ENCODE measurements at regions not wholly inside any gene's neighbourhood (a gene's known extent, or its start where the extent isn't known, plus 50 kb on each side); places are given as distances from the start of the nearest gene placed in this dataset.

DNA sequence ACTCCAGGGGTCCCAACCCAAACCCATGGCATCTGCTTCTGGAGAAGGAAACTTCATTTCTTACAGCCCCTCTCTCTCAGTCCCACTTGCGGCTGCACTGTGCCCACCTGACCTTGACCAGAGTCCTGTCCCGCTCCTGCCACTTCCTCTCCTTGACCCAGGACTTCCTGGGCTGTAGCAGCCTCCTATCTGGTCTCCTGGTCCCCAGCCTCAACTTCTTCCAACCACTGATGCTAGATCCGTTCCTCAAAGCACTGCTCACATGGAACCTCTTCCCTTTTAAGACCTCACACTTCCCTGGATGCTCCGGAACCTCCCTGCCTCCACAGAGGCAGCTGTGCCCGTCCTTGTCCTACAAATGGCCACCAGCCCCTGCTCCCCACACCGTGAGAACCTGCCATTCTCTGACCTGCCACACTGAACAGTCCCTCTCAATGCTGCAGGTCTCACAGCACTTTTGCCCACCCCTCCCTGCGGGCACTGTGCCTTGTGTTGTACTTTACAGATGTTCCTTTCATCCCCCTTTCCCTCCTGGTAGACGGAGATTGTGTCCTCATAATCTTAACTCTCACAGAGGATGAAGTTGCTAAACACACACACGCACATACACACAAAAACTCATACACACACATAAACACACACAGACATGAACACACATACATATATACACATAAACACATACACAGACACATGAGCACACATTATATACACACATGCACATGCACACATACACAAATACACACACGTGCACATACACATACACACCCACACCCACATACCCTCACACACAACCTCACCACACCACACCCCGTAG, 59.6 kb upstream of the NXT1 start:
- TF ChIP-seq, protein P1, sequence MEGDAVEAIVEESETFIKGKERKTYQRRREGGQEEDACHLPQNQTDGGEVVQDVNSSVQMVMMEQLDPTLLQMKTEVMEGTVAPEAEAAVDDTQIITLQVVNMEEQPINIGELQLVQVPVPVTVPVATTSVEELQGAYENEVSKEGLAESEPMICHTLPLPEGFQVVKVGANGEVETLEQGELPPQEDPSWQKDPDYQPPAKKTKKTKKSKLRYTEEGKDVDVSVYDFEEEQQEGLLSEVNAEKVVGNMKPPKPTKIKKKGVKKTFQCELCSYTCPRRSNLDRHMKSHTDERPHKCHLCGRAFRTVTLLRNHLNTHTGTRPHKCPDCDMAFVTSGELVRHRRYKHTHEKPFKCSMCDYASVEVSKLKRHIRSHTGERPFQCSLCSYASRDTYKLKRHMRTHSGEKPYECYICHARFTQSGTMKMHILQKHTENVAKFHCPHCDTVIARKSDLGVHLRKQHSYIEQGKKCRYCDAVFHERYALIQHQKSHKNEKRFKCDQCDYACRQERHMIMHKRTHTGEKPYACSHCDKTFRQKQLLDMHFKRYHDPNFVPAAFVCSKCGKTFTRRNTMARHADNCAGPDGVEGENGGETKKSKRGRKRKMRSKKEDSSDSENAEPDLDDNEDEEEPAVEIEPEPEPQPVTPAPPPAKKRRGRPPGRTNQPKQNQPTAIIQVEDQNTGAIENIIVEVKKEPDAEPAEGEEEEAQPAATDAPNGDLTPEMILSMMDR (IDR thresholded peaks at IDR 0.05; ENCODE audit: low read depth, low read length): no peak
- no peak for TF ChIP-seq EZH2phosphoT487 (IDR thresholded peaks at IDR 0.05; ENCODE audit: low read depth)
